Motor neuron (in vitro differentiated cells): ENCODE measurements at regions not wholly inside any gene's neighbourhood (a gene's known extent, or its start where the extent isn't known, plus 50 kb on each side); places are given as distances from the start of the nearest gene placed in this dataset.

Experiments used
- ATAC-seq, 8 experiments: fragments of 200-7000 bp; cut with Tn5 transposase; replicated peaks in 6 of 8; 2 replicates each; pipeline ENCODE4 v1.8.0; 2021; ENCODE audit warnings: mild to moderate bottlenecking in 8 of 8, moderate library complexity in 8 of 8
- H3K27ac ChIP-seq, 2 donors: fragments of 250-450 bp; sonication (Bioruptor Pico); 2 replicates each; pipeline ENCODE4 v1.9.0; 2021; ENCODE audit warnings: antibody characterized with exemption in 2 of 2, mild to moderate bottlenecking in 2 of 2, moderate library complexity in 1 of 2
- H3K4me1 ChIP-seq, 2 donors: fragments of 250-450 bp; sonication (Bioruptor Pico); replicated peaks in 1 of 2; 2 replicates each; pipeline ENCODE4 v1.6.1; 2021; ENCODE audit warnings: antibody characterized with exemption in 2 of 2, mild to moderate bottlenecking in 2 of 2, moderate library complexity in 1 of 2
- H3K4me3 ChIP-seq, 5 donors: fragments of 250-450 bp; sonication (Bioruptor Pico); 2 replicates each; pipeline ENCODE4 v1.9.0; 2021; ENCODE audit warnings: antibody characterized with exemption in 5 of 5, mild to moderate bottlenecking in 5 of 5, moderate library complexity in 4 of 5
- WGBS, 10 experiments: fragments of 450-650 bp; shearing (Covaris generic); methylation state at CpG; one replicate each; pipeline ENCODE4 v1.0.0; 2022; 5-methylcytosine and 5-hydroxymethylcytosine counted together
- in situ Hi-C, 9 experiments: fragments of 400-800 bp; cut with MboI; loops; one replicate each; pipeline ENCODE4 v1.15.0; 2021; ENCODE audit warnings: low sequenced_read_pairs in 9 of 9, low pct_unique_long_range_greater_than_20kb in 2 of 9; ENCODE audit not compliant: unreplicated experiment in 9 of 9

DNA sequence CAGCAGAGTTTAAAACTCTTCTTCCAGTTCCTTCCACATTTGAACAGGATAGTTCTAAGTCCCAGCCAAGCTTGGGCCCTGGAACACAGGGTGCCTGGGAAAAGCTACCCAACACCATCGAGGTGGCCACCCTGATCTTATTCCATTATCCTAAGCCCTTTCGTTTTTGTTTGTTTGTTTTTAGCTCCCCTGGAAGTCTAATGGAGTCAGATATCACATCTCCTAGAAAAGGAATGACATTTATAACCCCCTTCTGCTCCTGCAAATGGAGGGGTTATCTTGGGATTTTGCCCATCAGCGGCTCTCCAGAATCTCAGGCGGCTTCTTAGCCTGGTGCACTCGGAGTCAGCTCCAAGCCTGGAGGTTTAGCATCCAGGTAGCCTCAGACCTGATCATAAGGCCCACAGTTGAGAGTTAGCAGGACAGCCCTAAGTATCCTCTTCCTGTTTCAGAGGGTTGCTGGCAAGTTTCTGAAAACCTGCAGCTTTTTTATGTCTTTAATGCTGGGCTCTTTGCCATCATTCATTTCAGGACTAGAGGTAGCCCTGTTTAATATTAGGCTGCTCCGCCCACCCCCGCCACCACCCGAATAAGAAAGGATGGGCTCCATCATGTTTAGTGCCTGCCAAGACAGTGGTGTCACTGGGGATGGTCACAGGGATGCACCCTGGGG, 230.0 kb upstream of the LNX1 start:
- 50 to 89% (median 74%) methylated on average over 1 to 6 of the region's 8 CpGs; no CpG with 5 or more reads in 2 of the 10 experiments for WGBS, 10 experiments
- H3K27ac ChIP-seq = no peak overlapping the region
- no peaks in the 10 kb centered on the region for H3K4me1 ChIP-seq
- in situ Hi-C loops = no loop called here
- no peak overlapping the region for H3K4me3 ChIP-seq
- ATAC-seq = no peak

DNA sequence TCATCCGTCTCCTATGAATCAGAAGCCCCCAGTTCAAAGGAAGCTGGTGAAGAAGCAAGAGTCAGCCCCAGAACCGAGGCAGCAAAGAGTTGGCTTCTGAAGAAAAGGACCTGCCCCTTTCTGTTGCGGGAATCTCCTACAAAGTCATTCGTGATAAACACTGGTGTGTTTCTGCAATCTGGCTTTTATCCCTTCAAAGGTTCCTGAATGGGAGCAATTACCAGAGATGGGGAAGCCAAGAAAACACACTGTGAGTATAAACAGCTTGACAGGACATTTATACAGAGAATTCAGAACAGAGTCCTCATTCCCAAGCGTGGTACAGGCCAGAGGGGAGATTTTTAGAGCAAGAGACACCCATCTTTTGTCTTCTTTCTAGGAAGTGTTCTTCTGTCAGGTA, 226.8 kb upstream of the LNX1 start:
- in situ Hi-C loops = no loop called here
- WGBS, 10 experiments = 6 to 74% (median 38%) methylated on average over 2 to 3 of the region's 5 CpGs; no CpG with 5 or more reads in 2 of the 10 experiments
- Histone ChIP-seq H3K4me1 (no peaks in the 10 kb centered on the region), H3K4me3 (no peak overlapping the region), H3K27ac (no peak overlapping the region)
- no peak for ATAC-seq

DNA sequence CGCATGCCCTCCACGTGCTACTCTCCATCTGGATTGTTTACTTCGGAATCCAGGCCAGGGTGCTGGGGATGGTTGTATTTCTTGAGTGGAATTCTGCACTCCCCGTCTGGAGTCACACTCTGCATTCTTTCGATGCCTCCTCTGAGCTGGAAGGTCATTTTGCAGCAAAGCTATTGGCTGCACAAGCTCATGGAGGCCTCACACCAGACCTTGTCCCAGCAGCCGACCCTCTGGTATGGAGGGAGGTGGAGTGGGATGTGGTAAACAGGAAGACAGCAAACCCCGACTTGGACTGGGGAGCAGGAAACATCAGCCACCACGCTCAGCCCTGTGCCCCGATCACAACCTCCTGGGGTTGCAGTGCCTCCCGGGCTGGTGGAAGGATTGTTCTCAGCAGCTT, 225.3 kb upstream of the LNX1 start:
- H3K4me3 ChIP-seq = no peak overlapping the region
- 0 to 83% (median 63%) methylated on average over 1 to 6 of the region's 10 CpGs; no CpG with 5 or more reads in 4 of the 10 experiments for WGBS, 10 experiments
- no peak for ATAC-seq
- no peaks in the 10 kb centered on the region for H3K4me1 ChIP-seq
- no peak overlapping the region for H3K27ac ChIP-seq
- in situ Hi-C loops = no loop called here

DNA sequence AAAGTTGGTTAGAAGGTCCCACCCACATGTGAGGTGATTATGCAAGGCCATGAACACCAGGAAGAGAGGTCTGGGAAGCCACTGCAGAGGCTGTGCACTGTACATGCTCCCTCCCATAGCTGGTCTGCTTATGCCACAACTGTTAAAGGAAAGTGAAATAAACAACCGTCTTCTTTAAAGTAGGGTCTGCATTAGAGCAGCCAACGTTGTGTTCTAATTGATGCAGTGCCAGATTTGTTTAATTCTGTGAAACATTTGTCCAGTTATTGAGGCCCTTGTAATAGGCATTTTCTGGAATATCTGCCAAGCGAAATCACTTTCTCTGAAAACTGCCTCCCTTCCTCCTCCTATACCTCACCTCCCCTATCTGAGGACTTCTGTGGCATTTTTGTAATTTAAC, 224.0 kb upstream of the LNX1 start:
- 33 to 88% (median 77%) methylated on average over 1 to 3 of the region's 3 CpGs; no CpG with 5 or more reads in 2 of the 10 experiments for WGBS, 10 experiments
- ATAC-seq = no peak
- no peak overlapping the region for H3K27ac ChIP-seq
- no peaks in the 10 kb centered on the region for H3K4me1 ChIP-seq
- in situ Hi-C loops = no loop called here
- no peak overlapping the region for H3K4me3 ChIP-seq

DNA sequence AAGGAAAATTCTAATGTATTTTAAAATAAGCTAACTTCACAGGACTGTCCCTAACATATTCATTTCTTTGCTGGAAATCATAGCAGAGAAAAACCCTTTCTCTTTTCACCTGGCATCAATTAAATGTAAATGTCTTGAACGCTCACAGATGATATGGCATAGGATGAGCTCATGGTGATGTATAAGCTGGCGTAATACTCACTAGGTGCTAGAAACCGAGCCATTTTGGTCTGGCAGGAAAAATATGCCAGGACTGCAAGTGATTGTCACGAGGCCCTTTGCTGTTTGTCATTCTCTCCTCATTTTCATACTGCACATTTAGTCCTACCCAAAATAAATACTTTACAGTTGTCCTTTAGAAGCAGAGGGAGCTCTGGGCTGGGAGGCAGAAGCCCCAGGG, 222.7 kb upstream of the LNX1 start:
- Histone ChIP-seq H3K4me1 (no peaks in the 10 kb centered on the region), H3K27ac (no peak overlapping the region), H3K4me3 (no peak overlapping the region)
- peak in 1 of 8 experiments; percentile 51 for ATAC-seq
- WGBS, 10 experiments = 19 to 100% (median 79%) methylated on average over 1 to 4 of the region's 4 CpGs; no CpG with 5 or more reads in 1 of the 10 experiments
- in situ Hi-C loops = no loop called here

DNA sequence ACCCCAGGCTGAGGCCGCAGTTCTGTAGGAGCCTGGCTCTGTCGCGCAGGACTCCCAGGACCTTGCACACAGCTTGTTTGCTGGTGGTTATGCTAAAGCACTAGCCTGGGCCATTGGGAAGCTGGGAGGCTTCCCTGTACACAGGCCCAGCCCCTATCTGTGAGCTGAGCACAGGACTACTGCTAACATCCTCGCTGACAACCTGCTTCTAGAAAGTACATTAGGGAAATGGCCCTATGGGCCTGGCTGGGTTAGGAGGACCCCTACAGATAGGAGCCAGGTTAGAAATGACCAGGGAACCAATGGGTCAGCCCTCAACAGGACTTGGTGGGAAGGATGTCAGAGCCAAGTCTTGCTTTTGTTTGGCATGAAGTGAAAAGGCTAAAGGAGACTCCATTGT, 219.4 kb upstream of the LNX1 start:
- Histone ChIP-seq H3K27ac (no peak overlapping the region), H3K4me1 (no peaks in the 10 kb centered on the region), H3K4me3 (no peak overlapping the region)
- ATAC-seq = no peak
- WGBS, 10 experiments = 87 to 100% (median 100%) methylated on average over 1 to 3 of the region's 4 CpGs; no CpG with 5 or more reads in 7 of the 10 experiments
- in situ Hi-C loops = no loop called here

DNA sequence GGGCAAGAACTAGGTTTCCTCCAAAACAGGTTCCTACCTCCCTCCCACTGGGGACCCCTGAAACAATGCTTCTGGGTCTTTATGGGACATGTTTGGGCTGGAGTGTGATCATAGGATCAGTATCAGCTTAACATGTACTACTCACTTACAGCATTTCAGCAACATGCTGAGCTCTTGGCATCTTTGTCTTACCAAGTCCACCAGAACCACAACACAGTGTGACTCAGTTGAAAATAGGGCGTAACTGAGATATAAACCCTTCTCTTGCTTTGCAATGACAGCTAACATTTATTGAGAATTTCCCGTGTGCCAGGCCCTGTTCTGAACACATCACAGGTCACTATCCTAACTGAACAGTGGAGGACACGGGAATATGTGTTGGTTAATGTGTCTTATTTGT, 218.5 kb upstream of the LNX1 start:
- no peak for ATAC-seq
- no peak overlapping the region for H3K27ac ChIP-seq
- in situ Hi-C loops = no loop called here
- H3K4me3 ChIP-seq = no peak overlapping the region
- WGBS, 10 experiments = 17 to 100% (median 82%) methylated on average over 1 to 3 of the region's 3 CpGs; no CpG with 5 or more reads in 3 of the 10 experiments
- no peaks in the 10 kb centered on the region for H3K4me1 ChIP-seq

DNA sequence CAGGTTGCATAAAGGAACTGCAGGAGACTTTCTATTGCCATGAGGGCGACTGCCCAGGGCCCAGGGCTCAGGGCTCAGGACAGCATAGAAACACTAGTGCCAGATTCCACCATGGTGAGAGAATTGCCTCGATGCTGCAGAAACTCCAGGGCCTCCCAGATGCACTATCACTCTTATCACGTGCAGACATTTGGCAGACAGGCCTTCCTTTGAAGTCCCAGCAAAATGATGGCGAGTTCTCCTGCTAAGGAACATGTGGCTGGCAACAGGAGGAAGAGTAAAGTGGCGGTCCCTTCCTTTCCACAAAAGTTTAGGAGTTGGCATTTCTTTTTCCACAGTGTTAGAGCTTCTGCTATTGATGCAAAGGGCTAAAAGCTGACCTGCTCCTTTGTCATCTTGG, 214.0 kb upstream of the LNX1 start:
- Histone ChIP-seq H3K27ac (no peak overlapping the region), H3K4me1 (no peaks in the 10 kb centered on the region), H3K4me3 (no peak overlapping the region)
- 20 to 93% (median 68%) methylated on average over 1 to 4 of the region's 5 CpGs; no CpG with 5 or more reads in 2 of the 10 experiments for WGBS, 10 experiments
- in situ Hi-C loops = no loop called here
- no peak for ATAC-seq

DNA sequence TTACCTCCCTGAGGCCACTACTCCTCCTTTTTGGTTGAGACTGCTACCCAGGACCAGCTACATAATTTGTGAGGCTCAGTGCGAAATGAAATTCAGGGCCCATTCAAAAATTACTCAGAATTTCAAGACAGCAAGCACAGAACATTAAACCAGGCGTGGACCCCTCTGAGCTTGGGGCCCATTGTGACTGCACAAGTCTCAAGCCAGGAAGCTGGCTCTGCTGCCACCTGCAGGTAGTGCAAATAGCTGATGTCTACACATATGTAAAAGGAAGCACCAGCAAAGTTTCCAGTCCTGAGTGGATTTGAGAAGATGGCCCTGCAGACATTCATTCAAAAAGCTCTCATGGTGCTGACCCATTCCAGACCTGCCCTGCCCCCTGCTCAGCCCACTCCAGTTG, 213.4 kb upstream of the LNX1 start:
- no peak for ATAC-seq
- in situ Hi-C loops = no loop called here
- no peak overlapping the region for H3K4me3 ChIP-seq
- no peak overlapping the region for H3K27ac ChIP-seq
- WGBS, 10 experiments = 44 to 100% (median 50%) methylated on average over 1 to 2 of the region's 2 CpGs; no CpG with 5 or more reads in 7 of the 10 experiments
- no peaks in the 10 kb centered on the region for H3K4me1 ChIP-seq

DNA sequence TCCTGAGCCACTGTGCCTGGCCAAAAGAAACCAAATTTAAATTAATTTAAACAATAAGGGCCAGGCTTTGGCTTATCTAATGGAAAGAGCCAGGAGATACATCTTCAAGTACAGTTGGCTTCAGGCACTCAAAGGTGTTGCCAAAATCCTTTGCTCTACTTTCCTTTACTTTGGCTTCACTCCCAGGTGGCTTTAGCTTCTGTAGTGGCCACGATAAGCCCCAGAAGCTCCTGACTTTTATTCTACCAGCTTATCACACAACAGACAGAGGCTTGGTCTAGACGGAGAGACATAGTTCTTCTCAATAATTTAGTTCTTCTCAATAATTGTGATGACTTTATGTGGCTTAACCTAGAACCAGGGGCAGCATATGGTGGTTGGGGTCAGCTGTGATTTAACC, 211.2 kb upstream of the LNX1 start:
- WGBS, 10 experiments = 50 to 100% (median 84%) methylated on average over 1 to 2 of the region's 2 CpGs; no CpG with 5 or more reads in 3 of the 10 experiments
- no peaks in the 10 kb centered on the region for H3K4me1 ChIP-seq
- in situ Hi-C loops = no loop called here
- no peak overlapping the region for H3K4me3 ChIP-seq
- ATAC-seq = no peak
- no peak overlapping the region for H3K27ac ChIP-seq

DNA sequence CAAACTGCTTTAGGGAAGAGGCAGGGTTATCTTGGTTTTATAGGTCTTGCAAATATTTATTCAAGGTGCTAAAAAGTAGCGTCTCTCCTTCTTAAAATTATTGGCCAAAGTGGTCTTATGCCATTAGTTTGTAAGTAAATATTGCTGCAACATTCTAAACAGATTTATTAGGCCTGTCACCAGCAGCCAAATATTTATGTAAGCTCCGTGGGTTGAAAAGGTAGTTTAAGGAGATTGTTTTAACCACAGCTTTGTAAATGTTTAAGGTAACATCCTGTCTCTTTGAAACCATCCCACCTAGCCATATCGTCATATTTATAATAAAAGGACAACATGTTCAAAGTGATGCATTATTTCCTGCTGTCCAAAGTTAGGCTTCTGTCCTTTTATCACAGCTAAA, 210.1 kb upstream of the LNX1 start:
- H3K4me1 ChIP-seq = no peaks in the 10 kb centered on the region
- no peak overlapping the region for H3K4me3 ChIP-seq
- H3K27ac ChIP-seq = no peak overlapping the region
- no peak for ATAC-seq
- 60 to 100% (median 79%) methylated on average over 1 to 3 of the region's 3 CpGs for WGBS, 10 experiments
- in situ Hi-C loops = no loop called here

DNA sequence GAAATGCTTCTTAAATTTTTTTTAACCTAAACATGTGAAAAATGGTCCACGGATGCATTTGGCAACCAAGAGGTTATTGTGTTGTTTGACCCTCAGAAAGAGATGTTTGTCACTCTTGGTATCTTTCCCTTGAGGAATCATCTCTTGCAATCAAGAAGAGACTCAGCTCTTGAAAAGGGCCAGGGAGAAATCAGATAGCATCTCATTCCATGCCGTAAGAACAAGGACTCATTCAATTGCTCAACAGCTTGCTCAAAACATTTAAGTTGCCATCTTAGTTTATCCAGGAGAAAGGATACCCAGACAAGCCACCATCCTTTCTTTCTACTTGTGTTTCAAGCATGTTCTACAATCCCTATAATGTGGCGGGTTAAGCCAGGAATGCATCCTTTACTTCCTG, 209.5 kb upstream of the LNX1 start:
- WGBS, 10 experiments = 86 to 100% (median 92%) methylated on average over 1 to 3 of the region's 3 CpGs; no CpG with 5 or more reads in 1 of the 10 experiments
- Histone ChIP-seq H3K4me1 (no peaks in the 10 kb centered on the region), H3K4me3 (no peak overlapping the region), H3K27ac (no peak overlapping the region)
- in situ Hi-C loops = no loop called here
- no peak for ATAC-seq

DNA sequence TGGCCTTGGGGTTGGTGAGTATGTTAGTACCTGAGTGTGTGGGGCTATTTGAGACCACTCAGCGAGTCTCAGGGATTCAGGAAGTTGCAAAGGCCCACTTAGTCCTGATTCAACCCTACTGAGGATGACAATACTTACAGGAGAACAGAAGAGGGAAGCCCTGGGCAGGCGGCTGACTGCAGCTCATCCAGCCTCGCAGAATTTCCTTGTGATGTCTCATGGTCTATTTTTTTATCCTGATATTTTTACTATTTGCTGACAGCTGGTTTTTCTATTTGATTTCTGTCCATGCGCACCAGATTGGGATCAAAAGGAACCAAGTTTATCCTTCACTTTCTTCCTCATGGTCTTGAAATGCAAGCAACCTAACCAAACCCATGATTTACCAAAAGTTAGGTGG, 201.8 kb upstream of the LNX1 start:
- Histone ChIP-seq H3K4me1 (no peaks in the 10 kb centered on the region), H3K4me3 (no peak overlapping the region), H3K27ac (no peak overlapping the region)
- no peak for ATAC-seq
- in situ Hi-C loops = no loop called here
- WGBS, 10 experiments = 50 to 100% (median 85%) methylated on average over 1 to 4 of the region's 4 CpGs; no CpG with 5 or more reads in 2 of the 10 experiments

DNA sequence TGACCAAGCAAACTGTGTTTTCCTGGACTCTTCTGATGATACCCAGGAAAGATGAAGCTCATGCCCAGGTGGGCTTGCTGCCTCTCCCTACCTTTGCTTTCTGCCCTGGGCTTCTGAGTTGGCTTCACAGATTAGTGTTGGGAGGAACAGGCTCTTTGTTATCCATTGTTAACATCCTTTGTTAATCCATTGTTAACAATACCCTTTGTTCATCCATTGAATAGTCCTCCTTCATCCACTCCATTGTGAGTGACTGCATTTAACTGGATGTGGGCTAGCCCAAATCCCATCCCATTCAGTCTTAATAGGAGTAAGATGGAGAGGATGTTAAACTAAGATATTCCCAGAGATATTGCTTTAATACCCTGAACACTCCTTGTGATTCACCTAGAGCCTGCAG, 199.0 kb upstream of the LNX1 start:
- H3K4me1 ChIP-seq = no peaks in the 10 kb centered on the region
- H3K27ac ChIP-seq = no peak overlapping the region
- no peak overlapping the region for H3K4me3 ChIP-seq
- ATAC-seq = no peak
- in situ Hi-C loops = no loop called here
